SK-N-SH treated with all-trans-retinoic acid at 6 μM for 48 hours (cell line): ENCODE measurements at regions not wholly inside any gene's neighbourhood (a gene's known extent, or its start where the extent isn't known, plus 50 kb on each side); places are given as distances from the start of the nearest gene placed in this dataset.

Experiments used
- ATAC-seq: fragments of 200-7000 bp; cut with Tn5 transposase; 3 replicates; pipeline ENCODE4 v1.9.1; 2020; ENCODE audit warnings: mild to moderate bottlenecking, moderate library complexity
- ARNTL ChIP-seq: fragments of 450-650 bp; formaldehyde crosslinking; IDR thresholded peaks from 2 replicates; pipeline ENCODE4 v1.5.0; 2020; ENCODE audit warnings: low read depth, mild to moderate bottlenecking, moderate library complexity, borderline replicate concordance
- BACH2 ChIP-seq: fragments of 250-450 bp; sonication (Bioruptor Pico); IDR thresholded peaks from 2 replicates; pipeline ENCODE4 v1.9.0; 2021; ENCODE audit warnings: mild to moderate bottlenecking, borderline replicate concordance
- CREB5 ChIP-seq: fragments of 250-450 bp; sonication (Bioruptor Pico); IDR thresholded peaks from 2 replicates; pipeline ENCODE4 v1.5.1; 2020; ENCODE audit warnings: low read depth, mild to moderate bottlenecking, moderate library complexity
- CSDC2 ChIP-seq: fragments of 250-450 bp; sonication (Bioruptor Pico); IDR thresholded peaks from 2 replicates; pipeline ENCODE4 v1.5.0; 2020; ENCODE audit warnings: mild to moderate bottlenecking, moderate library complexity
- CSRNP3 ChIP-seq: fragments of 250-450 bp; sonication (Bioruptor Pico); IDR thresholded peaks from 2 replicates; pipeline ENCODE4 v1.5.1; 2021; ENCODE audit warnings: mild to moderate bottlenecking, moderate library complexity
- ESRRG ChIP-seq: fragments of 250-450 bp; sonication (Bioruptor Pico); IDR thresholded peaks from 2 replicates; pipeline ENCODE4 v1.6.1; 2021; ENCODE audit warnings: mild to moderate bottlenecking
- GLIS3 ChIP-seq: fragments of 250-450 bp; sonication (Bioruptor Pico); IDR thresholded peaks from 2 replicates; pipeline ENCODE4 v1.5.0; 2020; ENCODE audit warnings: mild to moderate bottlenecking, moderate library complexity
- ISL1 ChIP-seq: fragments of 250-450 bp; sonication (Bioruptor Pico); IDR thresholded peaks from 2 replicates; pipeline ENCODE4 v2.1.2; 2022; ENCODE audit warnings: mild to moderate bottlenecking, moderate library complexity
- OSR1 ChIP-seq: fragments of 250-450 bp; sonication (Bioruptor Pico); IDR thresholded peaks from 2 replicates; pipeline ENCODE4 v1.8.0; 2022; ENCODE audit warnings: moderate library complexity, mild to moderate bottlenecking, inconsistent platforms
- PPARA ChIP-seq: fragments of 250-450 bp; sonication (Bioruptor Pico); IDR thresholded peaks from 2 replicates; pipeline ENCODE4 v1.5.0; 2020; ENCODE audit warnings: mild to moderate bottlenecking, borderline replicate concordance
- RARB ChIP-seq: fragments of 250-450 bp; sonication (Bioruptor Pico); IDR thresholded peaks from 2 replicates; pipeline ENCODE4 v1.8.0; 2021; ENCODE audit warnings: mild to moderate bottlenecking, moderate library complexity
- SNAI2 ChIP-seq: fragments of 250-450 bp; sonication (Bioruptor Pico); IDR thresholded peaks from 2 replicates; pipeline ENCODE4 v1.5.0; 2020; ENCODE audit warnings: mild to moderate bottlenecking, moderate library complexity
- TOX ChIP-seq: fragments of 250-450 bp; sonication (Bioruptor Pico); IDR thresholded peaks from 2 replicates; pipeline ENCODE4 v1.8.0; 2021; ENCODE audit warnings: mild to moderate bottlenecking, moderate library complexity, borderline replicate concordance
- TSHZ2 ChIP-seq: fragments of 250-450 bp; sonication (Bioruptor Pico); IDR thresholded peaks from 2 replicates; pipeline ENCODE4 v1.5.0; 2020; ENCODE audit warnings: mild to moderate bottlenecking, moderate library complexity
- ZC3H10 ChIP-seq: fragments of 250-450 bp; sonication (Bioruptor Pico); IDR thresholded peaks from 2 replicates; pipeline ENCODE4 v1.5.1; 2021; ENCODE audit warnings: mild to moderate bottlenecking, moderate library complexity
- ZFP30 ChIP-seq: fragments of 450-650 bp; formaldehyde crosslinking; IDR thresholded peaks from 2 replicates; pipeline ENCODE4 v1.5.0; 2022; ENCODE audit warnings: mild to moderate bottlenecking, moderate library complexity
- ZNF565 ChIP-seq: fragments of 450-650 bp; formaldehyde crosslinking; conservative IDR thresholded peaks from 2 replicates; pipeline ENCODE4 v1.5.0; 2020; ENCODE audit warnings: low read depth, mild to moderate bottlenecking, moderate library complexity
- ZNF70 ChIP-seq: fragments of 450-650 bp; formaldehyde crosslinking; IDR thresholded peaks from 2 replicates; pipeline ENCODE4 v1.5.0; 2020; ENCODE audit warnings: mild to moderate bottlenecking, moderate library complexity
- ZNF8 ChIP-seq: fragments of 450-650 bp; formaldehyde crosslinking; IDR thresholded peaks from 2 replicates; pipeline ENCODE4 v1.5.0; 2020; ENCODE audit warnings: mild to moderate bottlenecking, moderate library complexity

GRCh38 chr3:110711851-110712516 lies 359.6 kb upstream of the NECTIN3 start:
- TF ChIP-seq CREB5 (CRISPR knock-in tag) (no peak), PPARA (no peak), ZNF70 (CRISPR knock-in tag) (no peak), ZFP30 (CRISPR knock-in tag) (no peak), TOX (CRISPR knock-in tag) (no peak), ESRRG (no peak), ZNF8 (CRISPR knock-in tag) (no peak), CSDC2 (CRISPR knock-in tag) (no peak), ZC3H10 (no peak), GLIS3 (CRISPR knock-in tag) (no peak)
- ATAC-seq: no peak

GRCh38 chr3:110727056-110727455 lies 344.6 kb upstream of the NECTIN3 start:
- no peak for TF ChIP-seq CREB5 (CRISPR knock-in tag)
- no peak for TF ChIP-seq TOX (CRISPR knock-in tag)
- no peak for TF ChIP-seq ZFP30 (CRISPR knock-in tag)
- no peak for TF ChIP-seq ISL1 (CRISPR knock-in tag)
- TF ChIP-seq RARB: no peak
- TF ChIP-seq ZNF70 (CRISPR knock-in tag): no peak
- TF ChIP-seq ARNTL (CRISPR knock-in tag): no peak
- no peak for TF ChIP-seq BACH2 (CRISPR knock-in tag)
- TF ChIP-seq TSHZ2 (CRISPR knock-in tag): no peak
- no peak for TF ChIP-seq SNAI2 (CRISPR knock-in tag)
- no peak for TF ChIP-seq PPARA
- no peak for TF ChIP-seq ESRRG
- TF ChIP-seq ZNF8 (CRISPR knock-in tag): no peak
- ATAC-seq: no peak

- no peak for ATAC-seq
- TF ChIP-seq CREB5 (CRISPR knock-in tag) (no peak), ZNF8 (CRISPR knock-in tag) (no peak), PPARA (no peak), ARNTL (CRISPR knock-in tag) (no peak), ISL1 (CRISPR knock-in tag) (no peak), ZNF70 (CRISPR knock-in tag) (no peak), OSR1 (CRISPR knock-in tag) (no peak), SNAI2 (CRISPR knock-in tag) (no peak), CSRNP3 (CRISPR knock-in tag) (no peak)
Measured at GRCh38 chr3:110731148-110731547, 340.5 kb upstream of the NECTIN3 start.

GRCh38 chr3:110732420-110732819 lies 339.2 kb upstream of the NECTIN3 start:
- no peak for ATAC-seq
- TF ChIP-seq ZNF565 (CRISPR knock-in tag) (no peak), ZC3H10 (no peak)
